ENCODE measurements at regions not wholly inside any gene's neighbourhood (a gene's known extent, or its start where the extent isn't known, plus 50 kb on each side); places are given as distances from the start of the nearest gene placed in this dataset.

DNA sequence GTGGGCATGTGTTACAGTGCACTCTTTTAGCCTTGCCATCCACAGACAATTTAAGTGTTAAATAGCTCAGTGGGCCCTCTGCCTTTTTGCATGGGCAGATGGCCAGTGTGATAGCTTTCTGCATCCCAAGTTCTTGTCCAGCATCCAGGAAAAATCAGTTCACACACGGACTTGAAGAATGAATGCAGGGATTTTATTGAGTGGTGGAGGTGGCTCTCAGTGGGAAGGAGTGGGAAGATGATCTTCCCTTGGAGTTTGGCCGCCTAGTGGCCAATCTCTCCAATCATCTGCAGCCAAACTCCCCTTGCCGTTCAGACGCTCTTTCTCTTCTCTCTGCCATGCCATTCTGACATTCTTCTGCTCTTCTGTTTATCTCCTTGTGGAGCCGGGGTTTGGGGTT, 322.4 kb upstream of the GRAMD2B start:
- no peak overlapping the region for H3K4me3 ChIP-seq
- H3K27me3 ChIP-seq: no peaks in the 10 kb centered on the region
- no peak for DNase-seq
- no peaks in the 10 kb centered on the region for H3K9me3 ChIP-seq
- H3K4me1 ChIP-seq: no peaks in the 10 kb centered on the region
- H3K36me3 ChIP-seq: no peaks in the 10 kb centered on the region
- TF ChIP-seq, protein P1, sequence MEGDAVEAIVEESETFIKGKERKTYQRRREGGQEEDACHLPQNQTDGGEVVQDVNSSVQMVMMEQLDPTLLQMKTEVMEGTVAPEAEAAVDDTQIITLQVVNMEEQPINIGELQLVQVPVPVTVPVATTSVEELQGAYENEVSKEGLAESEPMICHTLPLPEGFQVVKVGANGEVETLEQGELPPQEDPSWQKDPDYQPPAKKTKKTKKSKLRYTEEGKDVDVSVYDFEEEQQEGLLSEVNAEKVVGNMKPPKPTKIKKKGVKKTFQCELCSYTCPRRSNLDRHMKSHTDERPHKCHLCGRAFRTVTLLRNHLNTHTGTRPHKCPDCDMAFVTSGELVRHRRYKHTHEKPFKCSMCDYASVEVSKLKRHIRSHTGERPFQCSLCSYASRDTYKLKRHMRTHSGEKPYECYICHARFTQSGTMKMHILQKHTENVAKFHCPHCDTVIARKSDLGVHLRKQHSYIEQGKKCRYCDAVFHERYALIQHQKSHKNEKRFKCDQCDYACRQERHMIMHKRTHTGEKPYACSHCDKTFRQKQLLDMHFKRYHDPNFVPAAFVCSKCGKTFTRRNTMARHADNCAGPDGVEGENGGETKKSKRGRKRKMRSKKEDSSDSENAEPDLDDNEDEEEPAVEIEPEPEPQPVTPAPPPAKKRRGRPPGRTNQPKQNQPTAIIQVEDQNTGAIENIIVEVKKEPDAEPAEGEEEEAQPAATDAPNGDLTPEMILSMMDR (IDR thresholded peaks at IDR 0.05): peak in 1 of 4 experiments; percentile 6
- no peak for TF ChIP-seq POLR2A (IDR thresholded peaks at IDR 0.05)
- intact Hi-C loops (cut with DNase I; ENCODE audit: low total_unique reads): no loop called here
- H3K27ac ChIP-seq: no peak overlapping the region

DNA sequence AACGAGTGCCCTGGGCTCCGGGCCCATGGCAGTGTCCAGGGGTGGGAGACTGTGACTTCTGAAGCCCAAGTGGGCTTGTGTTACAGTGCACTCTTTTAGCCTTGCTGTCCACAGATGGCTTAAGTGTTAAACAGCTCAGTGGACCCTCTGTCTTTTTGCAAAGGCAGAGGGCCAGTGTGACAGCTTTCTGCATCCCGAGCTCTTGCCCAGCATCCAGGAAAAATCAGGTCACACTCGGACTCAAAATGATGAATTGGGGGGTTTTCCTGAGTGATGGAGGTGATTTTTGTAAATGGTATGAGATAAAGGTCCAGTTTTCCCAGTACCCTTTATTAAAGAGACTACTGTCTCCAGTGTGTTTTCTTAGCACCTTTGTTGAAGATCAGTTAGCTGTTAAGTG, 321.3 kb upstream of the GRAMD2B start:
- TF ChIP-seq POLR2A (IDR thresholded peaks at IDR 0.05): no peak
- TF ChIP-seq, protein P1 (IDR thresholded peaks at IDR 0.05): no peak
- Histone ChIP-seq H3K4me1 (no peaks in the 10 kb centered on the region), H3K27ac (no peak overlapping the region), H3K9me3 (no peaks in the 10 kb centered on the region), H3K27me3 (no peaks in the 10 kb centered on the region), H3K4me3 (no peak overlapping the region), H3K36me3 (no peaks in the 10 kb centered on the region)
- no peak for DNase-seq
- intact Hi-C loops (cut with DNase I; ENCODE audit: low total_unique reads): no loop called here

DNA sequence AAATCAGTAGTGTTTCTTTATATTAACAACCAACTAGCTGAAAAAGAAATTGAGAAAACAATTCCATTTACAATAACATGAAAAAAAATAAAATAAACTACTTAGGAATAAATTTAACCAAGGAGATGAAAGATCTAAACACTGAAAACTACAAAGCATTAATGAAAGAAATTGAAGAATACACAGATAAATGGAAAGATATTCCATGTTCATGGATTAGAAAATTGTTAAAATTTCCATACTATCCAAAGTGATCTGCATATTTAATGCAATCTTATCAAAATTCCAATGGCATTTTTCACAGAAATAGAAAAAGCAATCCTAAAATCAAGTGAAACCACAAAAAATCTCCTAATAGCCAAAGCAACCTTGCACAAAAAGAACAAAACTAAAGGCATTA, 320.2 kb upstream of the GRAMD2B start:
- Histone ChIP-seq H3K36me3 (no peaks in the 10 kb centered on the region), H3K27ac (no peak overlapping the region), H3K4me1 (no peaks in the 10 kb centered on the region), H3K4me3 (no peak overlapping the region), H3K27me3 (no peaks in the 10 kb centered on the region), H3K9me3 (no peaks in the 10 kb centered on the region)
- TF ChIP-seq, protein P1 (IDR thresholded peaks at IDR 0.05): no peak
- no peak for TF ChIP-seq POLR2A (IDR thresholded peaks at IDR 0.05)
- intact Hi-C loops (cut with DNase I; ENCODE audit: low total_unique reads): no loop called here
- no peak for DNase-seq

DNA sequence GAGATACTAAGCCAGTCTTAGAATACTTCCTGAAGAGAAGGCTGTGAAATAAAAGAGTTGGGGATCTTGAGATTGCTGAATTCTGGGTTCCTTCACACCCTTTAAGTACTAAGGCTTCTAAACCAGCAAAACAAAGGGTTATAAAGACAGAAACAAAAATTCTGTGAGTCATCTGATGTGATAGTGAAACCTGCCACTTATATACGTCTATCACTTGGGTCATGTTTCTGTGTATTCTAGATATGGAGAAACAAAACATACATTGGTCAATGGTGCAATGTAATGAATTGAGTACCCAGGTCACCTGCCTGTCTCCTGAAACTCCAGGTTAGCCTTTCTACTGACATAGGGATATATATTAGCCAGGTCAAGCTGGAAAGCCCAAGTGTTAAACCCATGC, 319.3 kb upstream of the GRAMD2B start:
- TF ChIP-seq, protein P1 (IDR thresholded peaks at IDR 0.05): no peak
- TF ChIP-seq POLR2A (IDR thresholded peaks at IDR 0.05): no peak

DNA sequence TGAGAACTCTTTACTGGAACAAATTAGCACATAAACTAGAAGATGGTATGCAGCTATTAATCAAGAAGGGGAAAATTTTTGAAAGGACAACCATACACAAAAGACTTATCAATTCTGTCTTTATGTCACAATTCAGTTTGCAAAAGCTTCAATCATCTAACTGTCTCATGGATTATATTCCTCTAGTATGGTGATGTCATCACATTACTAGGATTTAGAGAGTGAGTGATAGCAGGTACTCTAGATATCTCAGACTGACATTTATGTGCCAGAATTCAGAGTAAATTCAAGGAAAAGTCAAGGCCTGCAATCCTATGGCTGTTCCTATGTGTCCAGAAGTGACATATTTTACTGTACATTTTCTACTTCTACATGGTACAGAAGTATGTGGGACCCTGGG, 318.9 kb upstream of the GRAMD2B start:
- DNase-seq: no peak

More for the DNA sequence above, 319.3 kb upstream of the GRAMD2B start:
- Histone ChIP-seq H3K4me3 (no peak overlapping the region), H3K36me3 (no peaks in the 10 kb centered on the region), H3K9me3 (no peaks in the 10 kb centered on the region), H3K27ac (no peak overlapping the region), H3K4me1 (no peaks in the 10 kb centered on the region), H3K27me3 (no peaks in the 10 kb centered on the region)
- DNase-seq: no peak
- intact Hi-C loops (cut with DNase I; ENCODE audit: low total_unique reads): no loop called here

More for the DNA sequence above, 318.9 kb upstream of the GRAMD2B start:
- Histone ChIP-seq H3K27me3 (no peaks in the 10 kb centered on the region), H3K4me1 (no peaks in the 10 kb centered on the region), H3K36me3 (no peaks in the 10 kb centered on the region), H3K9me3 (no peaks in the 10 kb centered on the region), H3K27ac (no peak overlapping the region), H3K4me3 (no peak overlapping the region)
- TF ChIP-seq POLR2A (IDR thresholded peaks at IDR 0.05): no peak
- TF ChIP-seq, protein P1 (IDR thresholded peaks at IDR 0.05): no peak
- intact Hi-C loops (cut with DNase I; ENCODE audit: low total_unique reads): no loop called here
